GM19035 (cell line): ENCODE measurements at regions not wholly inside any gene's neighbourhood (a gene's known extent, or its start where the extent isn't known, plus 50 kb on each side); places are given as distances from the start of the nearest gene placed in this dataset.

Experiments used
- ATAC-seq: cut with Tn5 transposase; IDR thresholded peaks from one replicate; pipeline ENCODE4 v1.9.1; 2021; ENCODE audit not compliant: unreplicated experiment

- ATAC-seq = no peak
Observed at GRCh38 chr4:129394635-129395034, 298.7 kb downstream of the C4orf33 start.

- no peak for ATAC-seq
Observed at GRCh38 chr4:129403848-129404247, 307.9 kb downstream of the C4orf33 start.

DNA sequence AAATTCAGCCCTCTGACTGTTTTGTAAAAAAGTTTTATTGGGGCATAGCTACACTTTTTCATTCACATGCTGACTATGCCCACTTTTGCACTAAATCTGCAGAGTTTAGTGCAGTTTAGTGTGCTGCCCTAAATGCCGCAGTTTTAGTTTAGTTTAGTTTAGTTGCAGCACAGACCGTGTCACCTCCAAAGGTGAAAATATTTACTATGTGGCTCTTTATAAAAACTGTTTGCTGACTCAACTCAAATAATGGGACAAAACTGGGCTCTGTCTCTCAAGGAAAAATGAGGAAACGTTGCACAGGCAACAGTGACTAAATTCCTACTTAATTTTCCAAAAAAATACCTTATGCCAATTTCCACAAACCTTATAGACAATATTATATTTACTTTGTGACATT lies 314.2 kb downstream of the C4orf33 start:
- no peak for ATAC-seq

DNA sequence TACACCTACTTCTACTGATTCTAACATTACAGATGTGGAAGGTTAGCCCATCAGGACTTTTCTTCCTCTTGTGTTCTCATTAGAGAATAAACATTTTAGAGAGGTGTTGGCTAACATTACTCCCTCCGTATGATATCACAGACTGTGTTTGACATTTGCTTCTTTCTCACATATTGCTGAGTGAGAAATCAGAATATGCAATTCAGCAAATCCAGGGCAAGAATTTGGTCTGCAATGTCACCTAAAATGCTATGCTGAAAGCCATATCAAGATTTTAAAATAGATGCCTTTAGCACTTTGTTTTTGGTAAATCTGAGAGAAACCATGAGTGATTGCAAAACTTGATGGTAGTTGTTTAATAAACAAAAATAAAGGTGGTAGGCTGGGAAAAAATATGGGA lies 319.1 kb downstream of the C4orf33 start:
- ATAC-seq = no peak

DNA sequence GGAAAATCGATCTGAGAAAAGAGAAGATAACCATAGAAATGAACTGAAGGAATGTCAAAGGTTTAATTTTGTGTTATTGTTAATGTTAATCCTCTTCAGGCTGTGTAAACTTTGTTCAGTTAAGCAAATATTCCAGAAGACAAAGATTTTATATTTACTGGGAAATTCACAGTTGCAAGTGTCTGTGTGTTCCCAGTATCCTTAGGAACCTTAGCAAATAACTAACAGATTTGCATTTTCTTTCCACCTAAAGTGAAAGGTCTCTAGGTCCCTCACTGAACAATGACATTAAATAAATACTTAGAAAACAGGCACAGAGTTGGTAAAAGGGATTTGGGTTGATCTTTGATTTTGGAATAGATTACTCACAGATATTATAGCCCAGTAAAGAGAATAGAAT lies 324.7 kb downstream of the C4orf33 start:
- ATAC-seq = no peak

DNA sequence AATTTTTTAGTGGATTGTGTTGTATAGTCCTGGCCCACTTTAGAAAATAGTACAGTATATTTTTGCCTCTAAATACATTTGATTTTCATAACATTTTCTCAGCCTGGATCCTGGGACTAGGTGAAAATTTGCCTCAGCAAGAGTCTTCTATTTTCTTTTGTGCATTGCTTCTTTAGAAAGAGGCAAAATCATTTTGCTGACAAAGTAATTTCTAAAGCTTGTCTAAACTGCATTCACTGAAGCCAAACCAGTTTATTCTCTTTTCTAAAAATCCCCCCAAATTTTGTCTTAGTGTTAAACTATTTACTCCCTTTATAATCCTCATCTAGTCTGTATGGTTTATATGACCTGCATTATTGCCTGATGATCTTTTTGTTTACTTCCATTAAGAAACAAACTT lies 326.3 kb downstream of the C4orf33 start:
- no peak for ATAC-seq

- ATAC-seq = no peak
Observed at GRCh38 chr4:129428454-129428853, 332.5 kb downstream of the C4orf33 start.

DNA sequence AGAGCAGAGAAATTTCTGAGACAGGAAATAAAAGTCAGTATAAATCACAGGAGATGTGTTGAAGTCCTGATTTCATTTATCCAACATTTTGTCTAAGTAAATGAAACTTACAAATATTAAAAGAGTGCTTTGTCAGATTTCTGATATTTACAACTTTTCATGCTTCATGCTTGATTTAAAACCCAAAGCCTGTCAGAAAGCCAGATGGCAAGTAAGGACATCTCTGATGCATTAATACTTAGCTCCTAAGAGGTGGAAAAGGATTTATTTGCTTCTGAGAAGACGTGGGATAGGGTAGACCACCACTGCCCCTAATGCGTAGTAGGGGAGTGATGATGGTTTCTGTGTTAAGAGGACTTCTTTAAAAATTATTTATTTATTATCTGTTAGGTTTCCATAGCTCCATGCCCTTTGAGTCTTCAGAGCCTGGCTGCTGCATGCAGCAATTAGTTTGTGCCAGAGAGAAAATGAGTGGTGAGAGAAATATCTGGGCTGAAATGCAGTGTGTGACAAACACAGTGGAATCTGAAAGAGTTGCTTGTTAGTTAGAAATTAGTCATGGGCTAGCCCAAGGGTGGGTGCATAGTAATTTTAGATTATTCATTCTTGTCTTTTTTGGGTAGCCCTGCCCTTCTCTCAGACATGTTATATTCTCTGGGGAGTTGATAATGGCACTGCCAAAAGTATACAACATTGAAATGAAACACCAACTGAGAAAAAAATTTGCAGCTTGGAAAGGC lies 333.8 kb downstream of the C4orf33 start:
- no peak for ATAC-seq

GRCh38 chr4:129437347-129437746 lies 341.4 kb downstream of the C4orf33 start:
- ATAC-seq = no peak

DNA sequence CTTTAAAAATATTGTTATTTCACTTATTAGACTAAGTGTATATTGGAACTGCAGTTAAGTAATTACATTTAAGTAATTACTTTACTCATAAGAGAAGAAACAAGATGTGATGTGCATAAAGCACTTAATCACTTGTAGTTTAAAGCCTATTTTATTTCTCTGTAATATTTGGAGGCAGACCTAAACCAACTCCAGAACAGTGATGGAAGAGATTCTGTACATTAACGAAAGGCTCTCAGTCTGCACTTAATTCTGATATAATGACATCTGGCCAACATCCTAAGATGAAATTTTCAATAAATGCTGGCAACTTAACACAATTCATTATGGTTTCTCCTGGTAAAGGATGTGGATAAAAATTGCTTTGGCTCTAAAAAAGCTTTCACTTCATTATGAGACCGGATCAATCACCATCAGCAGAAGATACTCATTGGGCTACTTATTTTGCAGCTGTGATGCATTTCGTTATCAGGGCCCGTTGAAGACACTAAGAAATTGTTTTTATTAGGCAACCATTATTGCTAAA lies 342.6 kb downstream of the C4orf33 start:
- ATAC-seq = no peak

GRCh38 chr4:129446074-129446473 lies 350.1 kb downstream of the C4orf33 start:
- ATAC-seq = no peak

DNA sequence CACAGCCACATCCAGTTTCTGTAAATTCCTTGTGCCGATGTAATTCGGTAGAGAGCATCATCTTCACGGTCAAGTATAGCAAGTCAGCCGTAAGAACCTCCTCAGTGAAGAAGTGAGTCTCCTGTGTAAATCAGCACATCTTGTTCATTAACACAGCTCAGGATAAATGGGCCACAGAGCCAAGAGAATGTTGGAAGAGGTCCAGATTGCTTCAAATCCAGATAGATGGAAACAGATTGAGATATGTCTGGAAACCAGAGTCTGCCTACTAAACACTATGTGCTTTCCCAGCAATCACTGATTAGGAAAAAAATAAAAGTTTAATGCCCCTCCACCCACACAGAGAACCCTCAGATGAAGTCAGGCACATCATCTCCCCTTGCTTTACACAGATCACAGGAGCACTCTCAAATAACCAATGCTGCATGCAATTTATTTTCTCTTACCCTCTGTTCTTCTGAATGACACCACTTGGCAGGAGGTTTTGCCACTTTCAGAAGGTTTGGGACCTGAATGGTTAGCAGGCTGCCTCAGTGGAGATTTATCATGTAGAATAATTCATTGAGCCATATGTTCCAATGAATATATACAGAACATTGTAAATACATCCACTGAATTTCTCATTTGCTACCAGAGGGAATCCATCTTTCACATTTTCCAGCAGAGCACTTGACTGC lies 357.7 kb downstream of the C4orf33 start:
- ATAC-seq = no peak

DNA sequence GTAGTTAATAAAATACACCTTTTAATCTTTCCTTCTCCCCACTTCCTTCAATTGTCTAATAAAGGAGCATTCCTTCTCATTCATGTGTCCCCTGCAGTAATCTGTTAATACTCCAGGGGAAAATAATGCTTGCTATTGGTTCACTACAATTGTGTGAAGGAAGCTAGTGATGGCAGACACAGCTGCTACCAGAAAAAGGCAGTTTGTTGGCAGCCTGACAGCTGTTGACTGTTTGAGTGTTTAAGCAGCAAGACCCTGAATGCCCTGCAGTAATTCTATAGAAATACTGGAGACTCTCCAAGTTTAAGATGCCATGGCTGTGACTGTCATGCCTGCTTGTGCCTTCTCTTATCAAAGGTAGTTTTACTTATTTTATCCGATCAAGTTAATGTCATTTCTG lies 359.5 kb downstream of the C4orf33 start:
- no peak for ATAC-seq

DNA sequence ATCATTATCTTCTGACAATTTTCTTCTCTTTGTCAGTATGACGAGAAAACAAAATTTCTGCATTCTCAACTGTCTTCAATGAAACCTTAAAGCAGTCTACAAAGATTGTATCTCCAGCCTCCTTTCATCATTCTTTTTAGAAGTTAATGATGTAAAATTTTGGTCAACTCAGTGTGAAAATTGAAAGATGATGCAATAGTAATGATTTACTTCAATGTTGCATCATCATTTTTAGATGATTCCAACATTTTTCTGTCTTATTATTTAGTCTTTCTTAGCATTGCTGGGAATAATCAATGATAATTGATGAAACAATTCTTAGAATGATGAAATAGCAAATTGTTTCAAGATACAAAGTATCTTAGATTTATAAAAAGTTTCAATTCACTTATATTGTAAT lies 372.7 kb downstream of the C4orf33 start:
- no peak for ATAC-seq

- ATAC-seq = no peak
Observed at GRCh38 chr4:129474698-129475097, 378.7 kb downstream of the C4orf33 start.

DNA sequence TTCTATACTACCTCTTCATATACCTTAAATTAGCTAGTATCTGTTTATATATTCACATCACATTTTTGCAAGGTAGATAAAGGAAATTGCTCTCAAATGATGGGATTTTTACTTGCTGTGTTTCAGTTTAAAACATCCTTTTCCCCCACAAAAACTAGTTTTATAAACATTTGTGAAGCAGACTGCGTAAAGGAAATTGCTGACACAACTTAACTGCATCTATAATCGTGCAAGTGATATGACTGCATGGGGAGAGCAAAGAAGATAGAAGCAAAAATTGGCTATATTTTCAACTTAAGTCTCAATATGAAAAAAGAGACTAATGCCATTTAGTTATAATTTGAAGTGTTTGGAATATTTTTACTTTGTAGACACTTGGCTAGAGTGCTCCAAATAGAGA lies 385.2 kb downstream of the C4orf33 start:
- no peak for ATAC-seq

- ATAC-seq = no peak
Observed at GRCh38 chr4:129488427-129488826, 392.5 kb downstream of the C4orf33 start.

- no peak for ATAC-seq
Observed at GRCh38 chr4:129490516-129490915, 394.6 kb downstream of the C4orf33 start.

GRCh38 chr4:129498626-129499025 lies 402.7 kb downstream of the C4orf33 start:
- ATAC-seq = no peak

DNA sequence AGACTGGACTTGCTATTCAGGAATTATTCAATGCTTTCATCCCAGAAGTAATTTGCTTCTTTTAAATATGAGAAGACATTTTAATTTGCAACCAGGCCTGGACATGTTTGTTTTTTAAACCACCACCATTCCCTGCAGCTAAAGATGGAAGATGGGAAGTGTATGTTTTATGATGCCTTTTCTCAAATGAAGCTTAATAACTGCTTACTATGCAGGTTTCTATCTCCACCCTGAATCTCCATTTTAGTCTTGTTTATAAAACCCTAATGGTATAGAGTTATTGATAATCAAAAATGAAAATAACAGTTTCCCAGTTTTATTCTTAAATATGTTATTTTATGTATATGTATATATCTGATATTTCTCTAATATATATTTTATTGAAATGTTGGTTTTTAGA lies 418.9 kb downstream of the C4orf33 start:
- ATAC-seq = no peak

- no peak for ATAC-seq
Observed at GRCh38 chr4:129515356-129515755, 419.4 kb downstream of the C4orf33 start.

- no peak for ATAC-seq
Observed at GRCh38 chr4:129526812-129527211, 430.9 kb downstream of the C4orf33 start.
